SK-N-MC (cell line): ENCODE measurements at regions not wholly inside any gene's neighbourhood (a gene's known extent, or its start where the extent isn't known, plus 50 kb on each side); places are given as distances from the start of the nearest gene placed in this dataset.

ENCODE experiments used
- EZH2 ChIP-seq: fragments of 200-600 bp; sonication (generic); IDR thresholded peaks from one replicate; pipeline ENCODE4 v1.6.1; 2017; ENCODE audit warnings: antibody characterized with exemption
- FOXP2 ChIP-seq: optimal IDR thresholded peaks from 2 replicates; pipeline ENCODE3; 2011; ENCODE audit warnings: mild to moderate bottlenecking, moderate library complexity; ENCODE audit not compliant: insufficient read depth; ENCODE audit errors: extremely low read length, control extremely low read depth
- POLR2AphosphoS5 ChIP-seq: IDR thresholded peaks from 2 replicates; pipeline ENCODE4 v1.6.1; 2012; ENCODE audit warnings: mild to moderate bottlenecking, low read depth, low read length, borderline replicate concordance

- TF ChIP-seq EZH2 (no peak), POLR2AphosphoS5 (no peak), FOXP2 (no peak)
These were observed 277.6 kb downstream of the GATA3 start for GRCh38 chr10:8331896-8332729.
